H9 (cell line): ENCODE measurements at regions not wholly inside any gene's neighbourhood (a gene's known extent, or its start where the extent isn't known, plus 50 kb on each side); places are given as distances from the start of the nearest gene placed in this dataset.

Experiments used
- DNase-seq: peaks from one replicate; pipeline ENCODE4 v3.0.0-alpha.2; 2017
- H2AFZ ChIP-seq: one replicate; pipeline ENCODE4 v1.6.1; 2013; ENCODE audit warnings: mild to moderate bottlenecking, low read length, control low read depth, moderate library complexity
- H2AK5ac ChIP-seq: 2 replicates; pipeline ENCODE4 v1.6.1; 2013; ENCODE audit warnings: low read length, control low read depth, mixed read lengths; ENCODE audit not compliant: insufficient read length
- H2BK120ac ChIP-seq: one replicate; pipeline ENCODE4 v1.6.1; 2013; ENCODE audit warnings: low read depth, mild to moderate bottlenecking, low read length, control low read depth, inconsistent platforms; ENCODE audit not compliant: poor library complexity, severe bottlenecking
- H2BK12ac ChIP-seq: 2 replicates; pipeline ENCODE4 v1.6.1; 2013; ENCODE audit warnings: low read length, control low read depth, mixed read lengths, low read depth; ENCODE audit not compliant: insufficient read length
- H2BK15ac ChIP-seq: 2 replicates; pipeline ENCODE4 v1.6.1; 2013; ENCODE audit warnings: low read depth, low read length, control low read depth
- H2BK20ac ChIP-seq: one replicate; pipeline ENCODE4 v1.6.1; 2013; ENCODE audit warnings: low read depth, mild to moderate bottlenecking, low read length, control low read depth, inconsistent platforms; ENCODE audit not compliant: poor library complexity, severe bottlenecking
- H2BK5ac ChIP-seq: 2 replicates; pipeline ENCODE4 v1.6.1; 2013; ENCODE audit warnings: low read length, control low read depth, mixed read lengths; ENCODE audit not compliant: insufficient read length
- H3K14ac ChIP-seq: 2 replicates; pipeline ENCODE4 v1.6.1; 2013; ENCODE audit warnings: low read length, control low read depth; ENCODE audit not compliant: insufficient read depth
- H3K18ac ChIP-seq: 2 replicates; pipeline ENCODE4 v1.6.1; 2013; ENCODE audit warnings: low read depth, mild to moderate bottlenecking, mixed read lengths, low read length, control low read depth; ENCODE audit not compliant: insufficient read length
- H3K23ac ChIP-seq: 2 replicates; pipeline ENCODE4 v1.6.1; 2013; ENCODE audit warnings: low read length, control low read depth, mixed read lengths, low read depth; ENCODE audit not compliant: insufficient read length
- H3K23me2 ChIP-seq: 2 replicates; pipeline ENCODE4 v1.6.1; 2013; ENCODE audit warnings: low read depth, mild to moderate bottlenecking, mixed read lengths, low read length, control low read depth; ENCODE audit not compliant: insufficient read length, poor library complexity, severe bottlenecking
- H3K27ac ChIP-seq: 2 replicates; pipeline ENCODE4 v1.5.1; 2013; ENCODE audit warnings: low read length, control low read depth, mixed read lengths, low read depth; ENCODE audit not compliant: insufficient read length
- H3K27me3 ChIP-seq: 2 replicates; pipeline ENCODE4 v1.6.1; 2013; ENCODE audit warnings: low read length, control low read depth, inconsistent platforms; ENCODE audit not compliant: insufficient read depth
- H3K4ac ChIP-seq: 2 replicates; pipeline ENCODE4 v1.6.1; 2013; ENCODE audit warnings: low read depth, mild to moderate bottlenecking, control low read depth, inconsistent platforms, low read length, moderate library complexity
- H3K4me1 ChIP-seq: 2 replicates; pipeline ENCODE4 v1.6.1; 2013; ENCODE audit warnings: low read length, control low read depth, inconsistent platforms; ENCODE audit not compliant: insufficient read depth
- H3K4me2 ChIP-seq: 2 replicates; pipeline ENCODE4 v1.6.1; 2013; ENCODE audit warnings: low read length, control low read depth, mixed read lengths; ENCODE audit not compliant: insufficient read length, insufficient read depth
- H3K56ac ChIP-seq: 2 replicates; pipeline ENCODE4 v1.6.1; 2013; ENCODE audit warnings: low read depth, mild to moderate bottlenecking, mixed read lengths, low read length, control low read depth; ENCODE audit not compliant: insufficient read length
- H3K79me1 ChIP-seq: 2 replicates; pipeline ENCODE4 v1.6.1; 2013; ENCODE audit warnings: low read depth, mild to moderate bottlenecking, moderate library complexity, low read length, control low read depth, inconsistent platforms; ENCODE audit not compliant: insufficient read depth, poor library complexity, severe bottlenecking
- H3K79me2 ChIP-seq: 2 replicates; pipeline ENCODE4 v1.6.1; 2013; ENCODE audit warnings: low read length, control low read depth, inconsistent platforms; ENCODE audit not compliant: insufficient read depth
- H3K9ac ChIP-seq: 2 replicates; pipeline ENCODE4 v1.6.1; 2013; ENCODE audit warnings: low read length, control low read depth, mixed read lengths; ENCODE audit not compliant: insufficient read length; ENCODE audit errors: extremely low read depth
- H3K9me3 ChIP-seq: one replicate; pipeline ENCODE4 v1.6.1; 2013; ENCODE audit warnings: low read depth, low read length, inconsistent platforms; ENCODE audit not compliant: control insufficient read depth
- H3T11ph ChIP-seq: one replicate; pipeline ENCODE4 v1.6.1; 2013; ENCODE audit warnings: mild to moderate bottlenecking, low read length, control low read depth, inconsistent platforms
- H4K20me1 ChIP-seq: one replicate; pipeline ENCODE4 v1.6.1; 2013; ENCODE audit not compliant: control insufficient read depth, insufficient read length, insufficient read depth
- H4K5ac ChIP-seq: 2 replicates; pipeline ENCODE4 v1.6.1; 2013; ENCODE audit warnings: low read depth, mild to moderate bottlenecking, mixed read lengths, low read length, control low read depth; ENCODE audit not compliant: insufficient read length
- H4K8ac ChIP-seq: replicated peaks from 2 replicates; pipeline ENCODE4 v1.6.1; 2013; ENCODE audit warnings: low read length, control low read depth, mixed read lengths, low read depth; ENCODE audit not compliant: insufficient read length
- H4K91ac ChIP-seq: 2 replicates; pipeline ENCODE4 v1.6.1; 2013; ENCODE audit warnings: low read depth, mild to moderate bottlenecking, moderate library complexity, mixed read lengths, low read length, control low read depth; ENCODE audit not compliant: insufficient read length
- H3K27ac Mint-ChIP-seq, 3 experiments: 2 replicates in 2 of 3; 3 replicates in 1 of 3; pipeline ENCODE4 v1.8.0; 2020 to 2021; ENCODE audit warnings: mixed read lengths in 3 of 3, mild to moderate bottlenecking in 1 of 3, moderate library complexity in 1 of 3
- H3K27me3 Mint-ChIP-seq: 2 replicates; pipeline ENCODE4 v1.8.0; 2021; ENCODE audit warnings: low read depth, mild to moderate bottlenecking, moderate library complexity, mixed read lengths
- H3K36me3 Mint-ChIP-seq, 3 experiments: 2 replicates in 2 of 3; 3 replicates in 1 of 3; pipeline ENCODE4 v1.8.0; 2020 to 2021; ENCODE audit warnings: low read depth in 3 of 3, mixed read lengths in 3 of 3; ENCODE audit not compliant: insufficient read depth in 1 of 3
- H3K4me1 Mint-ChIP-seq, 2 experiments: 2 replicates each; pipeline ENCODE4 v1.8.0; 2020; ENCODE audit warnings: mixed read lengths in 2 of 2
- H3K4me3 Mint-ChIP-seq, 2 experiments: 2 replicates in 1 of 2; 3 replicates in 1 of 2; pipeline ENCODE4 v1.8.0; 2020 to 2021; ENCODE audit warnings: mild to moderate bottlenecking in 2 of 2, mixed read lengths in 2 of 2, moderate library complexity in 1 of 2
- H3K9me3 Mint-ChIP-seq, 2 experiments: 2 replicates in 1 of 2; 3 replicates in 1 of 2; pipeline ENCODE4 v1.8.0; 2020; ENCODE audit warnings: mild to moderate bottlenecking in 2 of 2, mixed read lengths in 2 of 2, moderate library complexity in 1 of 2
- WGBS: extraction: QIAGEN DNeasy Blood & Tissue Kit; methylation state at CpG from one replicate; pipeline ENCODE4 v1.1.7; 2013; ENCODE audit warnings: missing lambda C conversion rate, low lambda C conversion rate, mixed read lengths; ENCODE audit not compliant: insufficient read length; ENCODE audit errors: extremely low coverage; 5-methylcytosine and 5-hydroxymethylcytosine counted together
- TF ChIP-seq, protein P1 (sequence below): fragments of 200-600 bp; sonication (generic); conservative IDR thresholded peaks from 3 replicates; pipeline ENCODE4 v1.8.0; 2021; ENCODE audit warnings: antibody characterized with exemption, mild to moderate bottlenecking

DNA sequence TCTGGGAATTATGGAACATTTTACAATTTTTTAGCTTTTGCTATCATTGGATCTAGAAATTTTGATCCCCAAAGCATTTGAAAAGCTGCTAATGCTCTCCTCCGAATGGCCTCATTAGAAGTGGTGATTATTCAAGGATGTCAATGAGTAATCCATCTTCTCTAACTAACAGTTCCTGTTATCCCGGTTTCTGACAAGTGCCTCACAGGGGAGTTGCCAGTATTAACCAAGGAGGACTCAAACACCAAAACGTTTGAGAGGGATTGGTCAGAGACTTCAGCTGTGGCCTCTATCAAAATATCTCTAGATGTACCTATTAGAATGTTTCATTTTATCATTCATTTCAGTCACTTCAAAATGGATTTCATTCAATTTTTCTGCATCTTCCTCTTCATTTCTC lies 208.3 kb upstream of the ITGA1 start:
- H3K9me3 Mint-ChIP-seq: no peaks in the 10 kb centered on the region
- Histone ChIP-seq H2AK5ac (no peak overlapping the region), H3K18ac (no peak overlapping the region), H4K5ac (no peak overlapping the region), H2BK15ac (no peak overlapping the region), H2BK5ac (no peak overlapping the region), H4K91ac (no peak overlapping the region), H3K9ac (no peak overlapping the region), H3K27me3 (no peaks in the 10 kb centered on the region), H4K8ac (no peak overlapping the region), H3K23me2 (no peaks in the 10 kb centered on the region), H4K20me1 (no peaks in the 10 kb centered on the region), H3K4me1 (no peaks in the 10 kb centered on the region), H3K56ac (no peak overlapping the region), H2BK120ac (no peak overlapping the region), H3T11ph (no peak overlapping the region), H3K23ac (no peak overlapping the region), H3K9me3 (no peaks in the 10 kb centered on the region), H2BK12ac (no peak overlapping the region), H2AFZ (no peak overlapping the region), H2BK20ac (no peak overlapping the region), H3K4me2 (no peak overlapping the region), H3K4ac (no peak overlapping the region), H3K14ac (no peak overlapping the region), H3K79me2 (no peaks in the 10 kb centered on the region), H3K79me1 (no peaks in the 10 kb centered on the region), H3K27ac (no peak overlapping the region)
- DNase-seq: no peak
- H3K4me1 Mint-ChIP-seq: no peaks in the 10 kb centered on the region
- H3K27me3 Mint-ChIP-seq: no peaks in the 10 kb centered on the region
- TF ChIP-seq, protein P1, sequence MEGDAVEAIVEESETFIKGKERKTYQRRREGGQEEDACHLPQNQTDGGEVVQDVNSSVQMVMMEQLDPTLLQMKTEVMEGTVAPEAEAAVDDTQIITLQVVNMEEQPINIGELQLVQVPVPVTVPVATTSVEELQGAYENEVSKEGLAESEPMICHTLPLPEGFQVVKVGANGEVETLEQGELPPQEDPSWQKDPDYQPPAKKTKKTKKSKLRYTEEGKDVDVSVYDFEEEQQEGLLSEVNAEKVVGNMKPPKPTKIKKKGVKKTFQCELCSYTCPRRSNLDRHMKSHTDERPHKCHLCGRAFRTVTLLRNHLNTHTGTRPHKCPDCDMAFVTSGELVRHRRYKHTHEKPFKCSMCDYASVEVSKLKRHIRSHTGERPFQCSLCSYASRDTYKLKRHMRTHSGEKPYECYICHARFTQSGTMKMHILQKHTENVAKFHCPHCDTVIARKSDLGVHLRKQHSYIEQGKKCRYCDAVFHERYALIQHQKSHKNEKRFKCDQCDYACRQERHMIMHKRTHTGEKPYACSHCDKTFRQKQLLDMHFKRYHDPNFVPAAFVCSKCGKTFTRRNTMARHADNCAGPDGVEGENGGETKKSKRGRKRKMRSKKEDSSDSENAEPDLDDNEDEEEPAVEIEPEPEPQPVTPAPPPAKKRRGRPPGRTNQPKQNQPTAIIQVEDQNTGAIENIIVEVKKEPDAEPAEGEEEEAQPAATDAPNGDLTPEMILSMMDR: no peak
- no peak overlapping the region for H3K4me3 Mint-ChIP-seq
- no CpG with 5 or more reads among the region's 3 CpGs for WGBS
- H3K27ac Mint-ChIP-seq: no peak overlapping the region
- H3K36me3 Mint-ChIP-seq: no peaks in the 10 kb centered on the region
